OCI-LY1 (cell line): ENCODE measurements at regions not wholly inside any gene's neighbourhood (a gene's known extent, or its start where the extent isn't known, plus 50 kb on each side); places are given as distances from the start of the nearest gene placed in this dataset.

ENCODE experiments used
- EZH2 ChIP-seq: fragments of 200-600 bp; sonication (generic), shearing (Covaris generic); IDR thresholded peaks from 2 replicates; pipeline ENCODE4 v1.8.0; 2017; ENCODE audit warnings: borderline replicate concordance, mixed run types, mild to moderate bottlenecking, antibody characterized with exemption, low read length, moderate library complexity, mixed read lengths
- TF ChIP-seq, protein P1 (sequence below): fragments of 200-600 bp; sonication (generic), shearing (Covaris generic); IDR thresholded peaks from 2 replicates; pipeline ENCODE4 v1.5.1; 2017; ENCODE audit warnings: mild to moderate bottlenecking, antibody characterized with exemption, low read length, moderate library complexity, mixed read lengths

DNA sequence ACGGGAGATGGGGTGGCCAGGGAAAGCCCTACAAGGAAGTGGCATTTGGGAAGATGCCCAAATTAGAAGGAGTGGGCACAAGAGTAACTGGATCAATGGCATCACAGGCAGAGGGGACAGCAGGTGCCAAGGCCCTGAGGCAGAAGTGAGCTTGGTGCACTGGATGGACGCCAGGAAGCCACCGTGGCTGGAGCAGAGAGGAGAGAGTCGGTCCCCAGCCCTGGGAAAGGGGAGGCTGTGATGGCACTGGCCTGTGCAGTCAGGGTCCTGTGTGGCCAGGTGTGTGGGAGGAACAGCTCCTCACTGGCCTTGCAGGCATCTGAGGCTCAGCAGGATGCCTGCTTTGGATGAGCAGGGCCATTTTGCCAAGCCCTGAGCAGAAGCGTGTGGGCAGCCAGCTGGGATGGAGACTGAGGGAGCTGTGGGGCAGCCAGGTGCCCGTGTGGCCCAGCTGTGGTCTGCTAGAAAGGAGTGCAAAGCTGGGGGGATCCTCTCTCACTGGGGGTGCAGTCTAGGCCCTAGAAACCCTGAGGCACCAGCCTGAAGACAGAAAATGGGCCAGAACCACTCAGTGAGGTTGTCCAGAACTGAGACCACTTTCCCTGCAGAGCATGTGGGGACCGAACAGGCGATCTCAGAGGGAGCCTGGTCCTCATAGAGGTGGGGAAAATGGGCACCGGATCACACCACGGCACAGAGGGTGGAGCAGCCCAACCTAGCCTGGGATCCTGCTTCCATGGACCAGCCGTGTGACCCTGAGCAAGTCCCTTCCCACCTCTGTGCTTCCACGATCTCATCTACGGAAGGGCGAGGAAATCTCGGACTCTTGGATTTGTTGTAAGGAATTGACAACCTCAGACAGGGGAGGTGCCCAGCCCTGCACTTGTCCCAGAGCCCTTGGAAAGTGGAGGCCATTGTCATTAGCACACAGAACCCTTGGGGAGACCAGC is 78.6 kb upstream of the RTL6 start:
- TF ChIP-seq, protein P1, sequence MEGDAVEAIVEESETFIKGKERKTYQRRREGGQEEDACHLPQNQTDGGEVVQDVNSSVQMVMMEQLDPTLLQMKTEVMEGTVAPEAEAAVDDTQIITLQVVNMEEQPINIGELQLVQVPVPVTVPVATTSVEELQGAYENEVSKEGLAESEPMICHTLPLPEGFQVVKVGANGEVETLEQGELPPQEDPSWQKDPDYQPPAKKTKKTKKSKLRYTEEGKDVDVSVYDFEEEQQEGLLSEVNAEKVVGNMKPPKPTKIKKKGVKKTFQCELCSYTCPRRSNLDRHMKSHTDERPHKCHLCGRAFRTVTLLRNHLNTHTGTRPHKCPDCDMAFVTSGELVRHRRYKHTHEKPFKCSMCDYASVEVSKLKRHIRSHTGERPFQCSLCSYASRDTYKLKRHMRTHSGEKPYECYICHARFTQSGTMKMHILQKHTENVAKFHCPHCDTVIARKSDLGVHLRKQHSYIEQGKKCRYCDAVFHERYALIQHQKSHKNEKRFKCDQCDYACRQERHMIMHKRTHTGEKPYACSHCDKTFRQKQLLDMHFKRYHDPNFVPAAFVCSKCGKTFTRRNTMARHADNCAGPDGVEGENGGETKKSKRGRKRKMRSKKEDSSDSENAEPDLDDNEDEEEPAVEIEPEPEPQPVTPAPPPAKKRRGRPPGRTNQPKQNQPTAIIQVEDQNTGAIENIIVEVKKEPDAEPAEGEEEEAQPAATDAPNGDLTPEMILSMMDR = no peak
- TF ChIP-seq EZH2 = no peak
